Cardiac fibroblast (primary cell): ENCODE measurements at regions not wholly inside any gene's neighbourhood (a gene's known extent, or its start where the extent isn't known, plus 50 kb on each side); places are given as distances from the start of the nearest gene placed in this dataset.
"Not testable (repeated sequence)": the region's sequence is repeated elsewhere in the genome, so short reads cannot be mapped to it uniquely, and the experiment has no call there.

Experiments
- DNase-seq, 2 donors: peaks; one replicate each; pipeline versions ENCODE4 v3.0.0 to v3.0.0-alpha.2; 2010; ENCODE audit warnings: low read depth in 2 of 2
- H3K4me3 ChIP-seq, 2 donors: replicated peaks in 1 of 2; 1 replicate in 1 of 2; 2 replicates in 1 of 2; pipeline ENCODE4 v1.5.1; 2011; ENCODE audit warnings: low read depth in 2 of 2, low read length in 2 of 2, mild to moderate bottlenecking in 2 of 2, moderate library complexity in 1 of 2
- CTCF ChIP-seq: IDR thresholded peaks from one replicate; pipeline ENCODE4 v1.5.1; 2011; ENCODE audit warnings: low read depth, mild to moderate bottlenecking, low read length, inconsistent platforms

GRCh38 chr4:149048451-149049143 is 606.4 kb upstream of the NR3C2 start:
- no peak for DNase-seq
- no peak overlapping the region for H3K4me3 ChIP-seq
- no peak for TF ChIP-seq CTCF

GRCh38 chr4:149047368-149047767 is 605.2 kb upstream of the NR3C2 start:
- peak in 1 of 2 donors; percentile 13 for DNase-seq
- TF ChIP-seq CTCF = no peak
- no peak overlapping the region for H3K4me3 ChIP-seq

- no peak overlapping the region for H3K4me3 ChIP-seq
- TF ChIP-seq CTCF = no peak
- DNase-seq = no peak
These were observed 603.5 kb upstream of the NR3C2 start for GRCh38 chr4:149045731-149046130.

- not testable (repeated sequence) for DNase-seq, H3K4me3 ChIP-seq
These were observed 597.6 kb upstream of the NR3C2 start for GRCh38 chr4:149039786-149040185.

- H3K4me3 ChIP-seq = no peak overlapping the region
- DNase-seq = peak; percentile 7 to 55
- peak; percentile 54 for TF ChIP-seq CTCF
These were observed 589.2 kb upstream of the NR3C2 start for GRCh38 chr4:149031399-149031798.

- DNase-seq = peak in 1 of 2 donors; percentile 6
- no peak overlapping the region for H3K4me3 ChIP-seq
- no peak for TF ChIP-seq CTCF
These were observed 586.9 kb upstream of the NR3C2 start for GRCh38 chr4:149029056-149029651.

GRCh38 chr4:149026696-149027095 is 584.5 kb upstream of the NR3C2 start:
- no peak for DNase-seq
- TF ChIP-seq CTCF = no peak
- no peak overlapping the region for H3K4me3 ChIP-seq
